Prostate gland (tissue), 2 donors: ENCODE measurements at regions not wholly inside any gene's neighbourhood (a gene's known extent, or its start where the extent isn't known, plus 50 kb on each side); places are given as distances from the start of the nearest gene placed in this dataset.

Experiments used
- POLR2A ChIP-seq: fragments of 450-650 bp; IDR thresholded peaks from one replicate; pipeline ENCODE4 v1.6.1; 2016; ENCODE audit warnings: antibody characterized with exemption, mild to moderate bottlenecking
- POLR2AphosphoS5 ChIP-seq: sonication (generic); formaldehyde crosslinking; IDR thresholded peaks from one replicate; pipeline ENCODE4 v1.6.1; 2017; ENCODE audit warnings: antibody characterized with exemption
- TF ChIP-seq, protein P1 (sequence below), 4 experiments: fragments of 200-600 bp in 2 of 4; fragments of 450-650 bp in 2 of 4; sonication (generic) in 2 of 4; IDR thresholded peaks; 1 replicate in 3 of 4; 2 replicates in 1 of 4; pipeline ENCODE4 v1.5.1; 2016 to 2019; ENCODE audit warnings: antibody characterized with exemption in 4 of 4, mild to moderate bottlenecking in 2 of 4, moderate library complexity in 2 of 4

DNA sequence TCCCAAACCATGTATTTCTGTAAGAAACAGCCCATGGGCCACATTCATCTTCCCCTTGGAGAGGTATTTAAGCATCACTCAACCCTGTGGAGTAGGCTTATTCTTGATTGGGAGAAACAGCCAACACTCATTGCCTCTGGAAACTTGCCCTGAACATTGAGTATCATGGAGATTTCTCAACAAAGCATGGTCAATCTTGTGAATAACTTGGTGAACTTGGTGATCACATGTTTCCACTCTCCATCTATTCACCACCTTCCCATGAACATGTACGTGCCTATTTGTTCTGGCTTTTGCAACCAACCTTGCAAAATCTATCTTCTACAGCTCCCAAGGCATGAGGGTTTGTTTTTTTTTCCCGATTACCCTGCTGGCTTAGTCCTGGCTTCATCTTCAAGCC is 163.2 kb downstream of the PAH start:
- TF ChIP-seq, protein P1, sequence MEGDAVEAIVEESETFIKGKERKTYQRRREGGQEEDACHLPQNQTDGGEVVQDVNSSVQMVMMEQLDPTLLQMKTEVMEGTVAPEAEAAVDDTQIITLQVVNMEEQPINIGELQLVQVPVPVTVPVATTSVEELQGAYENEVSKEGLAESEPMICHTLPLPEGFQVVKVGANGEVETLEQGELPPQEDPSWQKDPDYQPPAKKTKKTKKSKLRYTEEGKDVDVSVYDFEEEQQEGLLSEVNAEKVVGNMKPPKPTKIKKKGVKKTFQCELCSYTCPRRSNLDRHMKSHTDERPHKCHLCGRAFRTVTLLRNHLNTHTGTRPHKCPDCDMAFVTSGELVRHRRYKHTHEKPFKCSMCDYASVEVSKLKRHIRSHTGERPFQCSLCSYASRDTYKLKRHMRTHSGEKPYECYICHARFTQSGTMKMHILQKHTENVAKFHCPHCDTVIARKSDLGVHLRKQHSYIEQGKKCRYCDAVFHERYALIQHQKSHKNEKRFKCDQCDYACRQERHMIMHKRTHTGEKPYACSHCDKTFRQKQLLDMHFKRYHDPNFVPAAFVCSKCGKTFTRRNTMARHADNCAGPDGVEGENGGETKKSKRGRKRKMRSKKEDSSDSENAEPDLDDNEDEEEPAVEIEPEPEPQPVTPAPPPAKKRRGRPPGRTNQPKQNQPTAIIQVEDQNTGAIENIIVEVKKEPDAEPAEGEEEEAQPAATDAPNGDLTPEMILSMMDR (IDR thresholded peaks at IDR 0.05), result no peak
- TF ChIP-seq POLR2A, result no peak
- TF ChIP-seq POLR2AphosphoS5, result no peak
